SIG-M5 treated with dmso at 0.1 percent for 504 hours (cell line): ENCODE measurements at regions not wholly inside any gene's neighbourhood (a gene's known extent, or its start where the extent isn't known, plus 50 kb on each side); places are given as distances from the start of the nearest gene placed in this dataset.
"Not testable (repeated sequence)": the region's sequence is repeated elsewhere in the genome, so short reads cannot be mapped to it uniquely, and the experiment has no call there.

Source experiments
- DNase-seq: peaks from one replicate; lab custom pipeline; 2025; ENCODE audit not compliant: unreplicated experiment; lab: John Stamatoyannopoulos, UW

- DNase-seq, result no peak
Measured at GRCh38 chr4:181825564-181825963, 417.6 kb upstream of the TENM3 start.

GRCh38 chr4:181827246-181827645 lies 416.0 kb upstream of the TENM3 start:
- DNase-seq, result no peak

- DNase-seq, result no peak
Measured at GRCh38 chr4:181830404-181831035, 412.7 kb upstream of the TENM3 start.

GRCh38 chr4:181834071-181834470 lies 409.1 kb upstream of the TENM3 start:
- DNase-seq, result no peak

GRCh38 chr4:181835348-181835747 lies 407.9 kb upstream of the TENM3 start:
- no peak for DNase-seq

- no peak for DNase-seq
Measured at GRCh38 chr4:181838253-181838652, 404.9 kb upstream of the TENM3 start.

GRCh38 chr4:181843797-181844196 lies 399.4 kb upstream of the TENM3 start:
- DNase-seq, result not testable (repeated sequence)

GRCh38 chr4:181845617-181846016 lies 397.6 kb upstream of the TENM3 start:
- no peak for DNase-seq

- DNase-seq, result no peak
Measured at GRCh38 chr4:181846934-181847333, 396.3 kb upstream of the TENM3 start.

GRCh38 chr4:181848357-181848756 lies 394.8 kb upstream of the TENM3 start:
- DNase-seq, result no peak

- no peak for DNase-seq
Measured at GRCh38 chr4:181849472-181849871, 393.7 kb upstream of the TENM3 start.

- no peak for DNase-seq
Measured at GRCh38 chr4:181853881-181854511, 389.2 kb upstream of the TENM3 start.

- DNase-seq, result no peak
Measured at GRCh38 chr4:181855307-181855706, 387.9 kb upstream of the TENM3 start.

GRCh38 chr4:181857471-181857870 lies 385.7 kb upstream of the TENM3 start:
- not testable (repeated sequence) for DNase-seq

GRCh38 chr4:181858741-181859140 lies 384.5 kb upstream of the TENM3 start:
- no peak for DNase-seq

GRCh38 chr4:181859439-181859838 lies 383.8 kb upstream of the TENM3 start:
- DNase-seq, result no peak

GRCh38 chr4:181860157-181860556 lies 383.0 kb upstream of the TENM3 start:
- DNase-seq, result no peak

- DNase-seq, result no peak
Measured at GRCh38 chr4:181860668-181861067, 382.5 kb upstream of the TENM3 start.

GRCh38 chr4:181863856-181864255 lies 379.3 kb upstream of the TENM3 start:
- DNase-seq, result no peak

GRCh38 chr4:181870326-181870725 lies 372.9 kb upstream of the TENM3 start:
- DNase-seq, result no peak

- DNase-seq, result no peak
Measured at GRCh38 chr4:181874602-181875001, 368.6 kb upstream of the TENM3 start.

- no peak for DNase-seq
Measured at GRCh38 chr4:181877329-181877848, 365.8 kb upstream of the TENM3 start.

- DNase-seq, result no peak
Measured at GRCh38 chr4:181890031-181890430, 353.2 kb upstream of the TENM3 start.
